GM12873 (cell line): ENCODE measurements at regions not wholly inside any gene's neighbourhood (a gene's known extent, or its start where the extent isn't known, plus 50 kb on each side); places are given as distances from the start of the nearest gene placed in this dataset.

ENCODE experiments used
- TF ChIP-seq, protein P1 (sequence below): IDR thresholded peaks from 2 replicates; pipeline ENCODE4 v1.5.1; 2012; ENCODE audit warnings: low read depth, mild to moderate bottlenecking, moderate library complexity, low read length, control low read depth; ENCODE audit not compliant: insufficient read depth; ENCODE audit errors: missing control alignments

DNA sequence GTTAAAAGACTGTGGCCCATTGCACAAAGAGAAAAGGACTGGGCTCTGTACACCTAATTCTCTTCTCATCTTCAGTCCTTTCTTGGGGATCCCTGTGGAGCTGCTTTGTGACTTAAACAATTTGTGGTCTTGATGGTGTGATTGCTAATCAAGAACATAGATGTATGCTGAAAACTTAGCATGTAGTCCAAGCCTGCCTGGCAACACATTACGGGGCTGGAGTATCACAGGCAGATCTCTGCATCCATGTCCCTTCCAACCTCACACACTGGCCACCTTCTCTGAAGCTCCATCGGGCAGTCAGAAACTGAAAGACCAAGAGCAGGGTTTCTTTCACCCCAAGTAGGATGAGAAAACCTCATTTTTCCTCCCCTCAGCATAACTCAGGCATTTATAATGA lies 69.6 kb upstream of the ARGLU1 start:
- TF ChIP-seq, protein P1, sequence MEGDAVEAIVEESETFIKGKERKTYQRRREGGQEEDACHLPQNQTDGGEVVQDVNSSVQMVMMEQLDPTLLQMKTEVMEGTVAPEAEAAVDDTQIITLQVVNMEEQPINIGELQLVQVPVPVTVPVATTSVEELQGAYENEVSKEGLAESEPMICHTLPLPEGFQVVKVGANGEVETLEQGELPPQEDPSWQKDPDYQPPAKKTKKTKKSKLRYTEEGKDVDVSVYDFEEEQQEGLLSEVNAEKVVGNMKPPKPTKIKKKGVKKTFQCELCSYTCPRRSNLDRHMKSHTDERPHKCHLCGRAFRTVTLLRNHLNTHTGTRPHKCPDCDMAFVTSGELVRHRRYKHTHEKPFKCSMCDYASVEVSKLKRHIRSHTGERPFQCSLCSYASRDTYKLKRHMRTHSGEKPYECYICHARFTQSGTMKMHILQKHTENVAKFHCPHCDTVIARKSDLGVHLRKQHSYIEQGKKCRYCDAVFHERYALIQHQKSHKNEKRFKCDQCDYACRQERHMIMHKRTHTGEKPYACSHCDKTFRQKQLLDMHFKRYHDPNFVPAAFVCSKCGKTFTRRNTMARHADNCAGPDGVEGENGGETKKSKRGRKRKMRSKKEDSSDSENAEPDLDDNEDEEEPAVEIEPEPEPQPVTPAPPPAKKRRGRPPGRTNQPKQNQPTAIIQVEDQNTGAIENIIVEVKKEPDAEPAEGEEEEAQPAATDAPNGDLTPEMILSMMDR = no peak

DNA sequence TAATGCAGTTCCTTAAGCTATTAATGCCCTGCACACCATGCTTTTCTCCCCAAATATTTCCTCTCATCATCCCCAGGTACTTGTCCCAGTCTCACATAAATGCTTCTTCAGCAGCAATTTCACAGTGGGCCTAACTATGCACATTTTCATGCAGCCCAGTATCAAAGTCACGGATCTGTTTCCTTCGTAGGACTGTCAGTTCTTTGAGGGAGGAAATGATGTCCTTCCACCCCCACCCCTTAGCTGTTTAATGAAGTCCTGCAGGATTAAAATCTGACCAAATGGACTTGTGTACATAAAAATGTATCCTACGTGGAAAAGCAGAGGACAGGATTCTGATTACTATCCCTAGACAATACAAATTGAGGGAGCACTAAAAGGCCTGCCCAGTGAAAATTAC lies 68.6 kb upstream of the ARGLU1 start:
- TF ChIP-seq, protein P1 = no peak

DNA sequence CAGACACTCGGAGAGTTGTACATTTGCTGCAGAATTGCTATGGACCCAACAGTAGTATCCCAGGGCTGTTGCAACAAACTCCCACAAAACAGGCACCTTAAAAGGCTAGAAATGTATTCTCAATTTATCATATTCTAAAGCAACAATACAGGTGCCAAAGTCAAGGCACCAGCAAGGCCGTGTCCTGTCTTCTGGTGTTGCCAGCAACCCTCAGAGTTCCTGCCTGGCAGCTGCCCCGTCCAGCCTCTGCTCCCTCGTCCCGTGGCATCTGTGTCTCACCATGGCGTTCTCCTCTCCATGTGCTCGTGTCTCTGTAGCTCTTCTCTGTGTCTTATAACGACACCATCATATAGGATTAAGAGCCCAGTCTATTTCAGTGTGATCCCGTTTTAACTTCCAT lies 67.7 kb upstream of the ARGLU1 start:
- TF ChIP-seq, protein P1 = no peak

GRCh38 chr13:106633321-106633720 lies 65.4 kb upstream of the ARGLU1 start:
- TF ChIP-seq, protein P1 = no peak

DNA sequence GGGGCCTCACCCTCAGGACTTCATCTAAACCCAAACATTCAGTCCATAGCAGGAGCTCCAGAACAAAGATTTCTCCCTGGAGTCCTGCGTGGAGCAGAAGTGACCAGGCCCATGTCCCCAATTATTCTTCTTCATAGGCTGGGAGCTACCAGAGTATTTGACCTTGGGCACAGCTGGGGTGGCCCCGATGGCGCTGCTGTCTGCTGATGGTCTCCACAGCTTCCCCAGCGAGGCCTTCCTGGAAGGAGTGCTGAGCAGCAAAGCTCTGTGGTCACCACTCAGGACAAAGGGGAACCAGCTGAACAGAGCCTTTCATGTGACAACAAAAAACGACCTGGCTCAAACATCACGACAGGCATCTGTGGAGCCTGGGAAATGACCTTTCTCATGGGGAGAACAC lies 62.7 kb upstream of the ARGLU1 start:
- TF ChIP-seq, protein P1 = no peak

GRCh38 chr13:106630162-106630561 lies 62.2 kb upstream of the ARGLU1 start:
- TF ChIP-seq, protein P1 = no peak

DNA sequence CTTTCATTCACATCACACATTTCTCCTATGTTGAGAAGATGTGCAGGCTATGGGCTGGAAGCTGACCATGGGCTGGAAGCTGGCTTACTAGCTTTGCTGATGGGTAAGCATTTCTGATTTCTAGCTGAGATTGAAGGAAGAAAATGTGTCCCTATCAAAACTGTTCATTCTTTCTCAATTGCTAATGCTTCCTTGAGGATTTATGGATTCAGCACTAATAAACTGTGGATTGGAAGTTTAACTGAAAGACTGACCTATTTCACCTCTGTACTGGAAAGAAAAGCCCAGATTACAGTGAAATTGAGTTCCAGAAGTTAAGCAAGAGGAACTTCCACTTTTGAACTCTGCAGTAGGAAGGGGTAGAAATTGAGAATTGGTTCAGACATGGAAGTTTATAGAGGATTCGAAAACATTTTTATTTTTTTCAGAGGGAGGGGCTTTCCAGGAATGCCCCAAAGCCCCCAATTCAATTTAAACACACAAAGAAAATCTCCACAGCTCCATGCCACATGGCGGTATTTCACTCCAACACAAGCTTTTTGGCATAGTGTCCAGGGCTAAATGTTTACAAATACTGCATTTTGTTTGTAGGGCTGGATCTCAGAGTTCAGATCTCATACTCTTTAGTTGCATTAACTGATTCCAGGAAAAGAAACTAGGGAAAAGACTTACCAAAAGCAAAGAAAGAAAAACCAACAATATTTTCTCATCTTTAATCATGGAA lies 61.2 kb upstream of the ARGLU1 start:
- TF ChIP-seq, protein P1 = no peak
